Stimulated activated CD4-positive, alpha-beta T cell treated with anti-CD3 and anti-CD28 coated beads, Interleukin-4, amount 100 ng/mL, for 4 hours (primary cell): ENCODE measurements at regions not wholly inside any gene's neighbourhood (a gene's known extent, or its start where the extent isn't known, plus 50 kb on each side); places are given as distances from the start of the nearest gene placed in this dataset.

Source experiments
- DNase-seq, 2 experiments: peaks; one replicate each; pipeline ENCODE4 v3.0.0-alpha.2; 2020

GRCh38 chr4:13180701-13181100 lies 303.4 kb downstream of the RAB28 start:
- no peak for DNase-seq

GRCh38 chr4:13178621-13179020 lies 305.5 kb downstream of the RAB28 start:
- DNase-seq, result no peak

- DNase-seq, result no peak
Measured at GRCh38 chr4:13176741-13177142, 307.4 kb downstream of the RAB28 start.

- no peak for DNase-seq
Measured at GRCh38 chr4:13174926-13175325, 309.2 kb downstream of the RAB28 start.

GRCh38 chr4:13174001-13174400 lies 310.1 kb downstream of the RAB28 start:
- DNase-seq, result no peak

GRCh38 chr4:13171292-13172057 lies 312.7 kb downstream of the RAB28 start:
- no peak for DNase-seq

- DNase-seq, result no peak
Measured at GRCh38 chr4:13169731-13170525, 314.2 kb downstream of the RAB28 start.

GRCh38 chr4:13168326-13168725 lies 315.8 kb downstream of the RAB28 start:
- no peak for DNase-seq

GRCh38 chr4:13166214-13166613 lies 317.9 kb downstream of the RAB28 start:
- DNase-seq, result no peak

- no peak for DNase-seq
Measured at GRCh38 chr4:13164783-13165331, 319.3 kb downstream of the RAB28 start.

GRCh38 chr4:13162886-13163285 lies 321.3 kb downstream of the RAB28 start:
- no peak for DNase-seq

- no peak for DNase-seq
Measured at GRCh38 chr4:13160920-13161319, 323.2 kb downstream of the RAB28 start.

GRCh38 chr4:13159041-13159620 lies 325.0 kb downstream of the RAB28 start:
- DNase-seq, result no peak

- DNase-seq, result no peak
Measured at GRCh38 chr4:13151194-13151593, 332.9 kb downstream of the RAB28 start.

GRCh38 chr4:13143222-13144070 lies 340.7 kb downstream of the RAB28 start:
- DNase-seq, result no peak

- DNase-seq, result no peak
Measured at GRCh38 chr4:13142726-13143125, 341.4 kb downstream of the RAB28 start.

GRCh38 chr4:13142191-13142590 lies 341.9 kb downstream of the RAB28 start:
- no peak for DNase-seq

GRCh38 chr4:13137390-13137789 lies 346.8 kb downstream of the RAB28 start:
- DNase-seq, result no peak

- no peak for DNase-seq
Measured at GRCh38 chr4:13133700-13134099, 350.4 kb downstream of the RAB28 start.

- DNase-seq, result no peak
Measured at GRCh38 chr4:13130848-13131247, 353.3 kb downstream of the RAB28 start.

GRCh38 chr4:13129095-13129494 lies 355.0 kb downstream of the RAB28 start:
- DNase-seq, result no peak
